ENCODE measurements at regions not wholly inside any gene's neighbourhood (a gene's known extent, or its start where the extent isn't known, plus 50 kb on each side); places are given as distances from the start of the nearest gene placed in this dataset.
"Not testable (repeated sequence)": the region's sequence is repeated elsewhere in the genome, so short reads cannot be mapped to it uniquely, and the experiment has no call there.

- DNase-seq (ENCODE audit: low spot score): peak; percentile 43
Observed at GRCh38 chr10:91003379-91003778, 82.5 kb upstream of the ANKRD1 start.

DNA sequence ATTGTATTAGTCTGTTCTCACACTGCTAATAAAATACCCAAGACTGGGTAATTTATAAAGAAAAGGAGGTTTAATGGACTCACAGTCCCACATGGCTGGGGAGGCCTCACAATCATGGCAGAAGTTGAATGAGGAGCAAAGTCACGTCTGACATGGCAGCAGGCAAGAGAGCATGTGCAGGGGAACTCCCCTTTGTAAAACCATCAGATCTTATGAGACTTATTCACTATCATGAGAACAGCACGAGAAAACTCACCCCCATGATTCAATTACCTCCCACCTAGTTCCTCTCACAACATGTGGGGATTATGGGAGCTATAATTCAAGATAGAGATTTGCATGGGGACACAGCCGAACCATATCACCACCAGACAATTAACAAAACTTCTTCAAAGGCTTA is 84.4 kb upstream of the ANKRD1 start:
- DNase-seq (ENCODE audit: low spot score): not testable (repeated sequence)

- DNase-seq (ENCODE audit: low spot score): peak; percentile 88
Observed at GRCh38 chr10:91006001-91006751, 85.3 kb upstream of the ANKRD1 start.

GRCh38 chr10:91006752-91007346 is 86.0 kb upstream of the ANKRD1 start:
- DNase-seq (ENCODE audit: low spot score): no peak

GRCh38 chr10:91007655-91008054 is 86.8 kb upstream of the ANKRD1 start:
- DNase-seq (ENCODE audit: low spot score): no peak

GRCh38 chr10:91009121-91009520 is 88.2 kb upstream of the ANKRD1 start:
- DNase-seq (ENCODE audit: low spot score): no peak

DNA sequence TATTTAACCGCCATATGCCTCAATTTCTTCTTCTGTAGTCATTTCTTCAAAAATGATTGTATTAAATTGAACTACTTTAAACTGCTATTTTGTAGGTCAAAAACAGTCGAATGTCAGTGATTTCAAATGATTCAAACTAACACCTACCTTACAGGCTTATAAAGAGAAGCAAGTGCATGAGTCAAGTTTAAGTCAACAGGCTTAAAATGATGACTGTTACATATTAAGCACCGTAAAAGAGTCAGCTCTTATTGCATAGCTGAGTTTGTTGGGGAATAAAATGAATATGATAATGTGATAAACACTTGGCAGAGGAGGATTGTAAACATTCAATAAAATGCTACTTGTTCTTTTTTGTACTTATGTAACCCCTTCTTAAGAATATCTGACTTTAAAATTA is 90.1 kb upstream of the ANKRD1 start:
- no peak for DNase-seq (ENCODE audit: low spot score)

- no peak for DNase-seq (ENCODE audit: low spot score)
Observed at GRCh38 chr10:91012502-91012901, 91.6 kb upstream of the ANKRD1 start.

DNA sequence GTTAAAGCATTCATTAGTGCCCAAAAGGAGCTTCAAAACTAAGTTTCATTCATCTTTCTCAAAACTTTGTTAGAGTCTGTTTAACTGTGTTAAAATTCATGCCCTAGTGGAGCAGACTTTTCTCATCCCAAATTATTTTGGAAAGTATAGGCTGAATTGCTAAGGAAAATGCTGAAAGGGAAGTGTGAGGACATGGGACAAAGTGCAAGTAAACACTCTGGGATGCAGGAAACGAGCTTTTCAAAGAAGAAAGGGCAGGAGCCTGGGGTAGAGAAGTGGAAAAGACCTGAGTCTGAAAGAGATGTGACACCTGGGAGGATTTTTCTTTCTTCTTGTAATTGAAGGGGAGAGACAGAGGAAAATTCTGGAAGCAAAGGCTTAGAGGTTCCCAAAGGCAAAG is 93.1 kb upstream of the ANKRD1 start:
- no peak for DNase-seq (ENCODE audit: low spot score)

DNA sequence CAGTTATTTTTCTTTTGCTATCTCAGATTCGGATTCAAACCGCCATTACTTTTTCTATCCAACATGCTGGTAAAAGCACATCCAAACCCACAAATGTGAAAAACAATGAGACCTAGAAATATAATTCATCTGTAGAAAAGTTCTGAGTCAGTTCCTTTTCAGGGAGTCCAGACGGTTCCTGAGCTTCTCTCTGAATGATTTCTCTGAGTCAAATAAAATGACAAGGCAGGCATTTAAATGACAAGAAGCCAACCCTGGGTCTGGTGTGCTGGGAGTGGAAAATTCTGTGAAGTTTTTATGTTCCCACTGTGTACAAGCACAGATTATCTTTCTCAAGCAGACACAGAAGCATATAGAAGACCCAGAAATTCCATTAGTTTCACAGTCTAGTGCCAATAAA is 96.3 kb upstream of the ANKRD1 start:
- DNase-seq (ENCODE audit: low spot score): no peak

- no peak for DNase-seq (ENCODE audit: low spot score)
Observed at GRCh38 chr10:91021901-91022300, 101.0 kb upstream of the ANKRD1 start.

- no peak for DNase-seq (ENCODE audit: low spot score)
Observed at GRCh38 chr10:91022390-91022789, 101.5 kb upstream of the ANKRD1 start.

- DNase-seq (ENCODE audit: low spot score): peak; percentile 91
Observed at GRCh38 chr10:91022924-91023699, 102.2 kb upstream of the ANKRD1 start.

DNA sequence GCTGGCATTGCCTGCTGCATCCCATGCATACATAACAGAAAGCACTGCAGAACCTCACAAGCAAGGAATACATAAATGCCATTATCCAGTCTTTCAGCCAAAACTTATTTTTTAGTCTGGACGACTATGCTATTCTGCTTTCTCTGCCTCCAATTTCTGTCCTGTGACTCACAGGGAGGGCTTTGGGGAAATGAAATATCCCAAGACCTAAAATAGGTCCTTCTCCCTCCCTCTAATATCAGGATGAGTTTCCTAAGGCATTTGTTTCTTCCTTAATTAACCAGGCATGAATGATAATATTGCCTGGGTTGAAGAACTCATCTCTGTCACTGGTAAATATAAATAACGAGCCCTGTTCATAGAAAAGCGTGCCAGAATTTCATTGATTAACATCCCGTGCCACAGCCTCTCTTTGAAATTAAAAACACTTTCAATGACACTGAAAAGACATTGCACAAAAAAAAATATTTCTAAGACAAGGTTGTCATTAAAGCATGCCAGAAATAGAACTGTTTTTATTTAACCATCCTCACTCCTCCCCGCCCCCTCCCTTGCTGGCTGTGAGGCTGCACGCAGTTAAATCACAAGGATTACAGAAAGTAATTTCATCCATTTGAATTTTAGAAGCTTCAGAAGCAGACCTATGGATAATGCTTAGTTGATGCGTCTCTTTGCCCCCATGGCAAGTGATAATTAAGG is 103.0 kb upstream of the ANKRD1 start:
- DNase-seq (ENCODE audit: low spot score): peak; percentile 23

GRCh38 chr10:91024541-91024940 is 103.7 kb upstream of the ANKRD1 start:
- DNase-seq (ENCODE audit: low spot score): no peak

GRCh38 chr10:91032611-91033206 is 111.8 kb upstream of the ANKRD1 start:
- no peak for DNase-seq (ENCODE audit: low spot score)

DNA sequence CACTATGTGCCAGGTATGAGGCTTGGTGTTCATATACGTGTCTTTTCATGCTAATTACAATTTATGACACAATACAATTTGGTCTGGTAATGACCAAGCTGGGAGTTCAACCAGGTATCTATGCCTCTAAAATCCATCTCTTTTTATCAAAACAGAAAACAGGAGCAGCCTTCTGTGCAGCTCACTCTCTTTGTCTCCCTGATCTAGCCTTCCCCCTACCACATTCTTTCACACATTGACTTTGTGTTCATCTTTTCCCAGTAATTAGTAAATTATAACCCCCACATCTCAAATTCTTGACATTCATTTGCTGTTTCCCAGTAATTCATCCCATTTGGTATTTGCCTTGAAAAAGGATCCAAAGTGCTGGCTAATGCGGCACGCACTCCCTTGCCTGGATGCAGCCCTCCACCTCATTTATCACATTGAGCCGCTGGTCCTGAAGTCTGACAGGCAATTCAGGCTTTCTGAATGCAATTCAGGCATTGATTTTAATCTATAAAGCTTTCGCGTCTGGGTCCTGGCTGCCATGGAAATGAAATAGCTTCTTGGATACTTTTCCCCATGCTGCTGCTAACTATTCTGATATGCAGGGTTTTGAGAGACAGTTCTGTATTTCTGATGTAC is 112.5 kb upstream of the ANKRD1 start:
- no peak for DNase-seq (ENCODE audit: low spot score)

DNA sequence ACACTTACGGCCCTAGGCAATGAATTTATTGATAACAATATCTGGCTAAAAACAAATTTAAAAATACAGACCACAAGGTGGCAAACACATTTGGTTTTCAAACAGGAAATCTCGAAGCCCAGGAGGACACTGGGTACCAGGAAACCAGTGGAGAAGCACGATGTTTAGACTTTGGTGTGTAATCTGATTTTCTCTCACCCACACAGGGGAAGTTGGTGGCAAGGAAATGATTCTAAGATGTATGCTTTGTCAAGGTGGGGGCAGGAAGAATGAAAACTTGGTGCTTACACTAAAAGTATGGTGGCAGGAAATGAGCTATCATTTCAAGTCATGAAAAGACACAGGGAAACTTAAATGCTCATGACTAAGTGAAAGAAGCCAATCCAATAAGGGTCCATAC is 113.2 kb upstream of the ANKRD1 start:
- DNase-seq (ENCODE audit: low spot score): no peak

DNA sequence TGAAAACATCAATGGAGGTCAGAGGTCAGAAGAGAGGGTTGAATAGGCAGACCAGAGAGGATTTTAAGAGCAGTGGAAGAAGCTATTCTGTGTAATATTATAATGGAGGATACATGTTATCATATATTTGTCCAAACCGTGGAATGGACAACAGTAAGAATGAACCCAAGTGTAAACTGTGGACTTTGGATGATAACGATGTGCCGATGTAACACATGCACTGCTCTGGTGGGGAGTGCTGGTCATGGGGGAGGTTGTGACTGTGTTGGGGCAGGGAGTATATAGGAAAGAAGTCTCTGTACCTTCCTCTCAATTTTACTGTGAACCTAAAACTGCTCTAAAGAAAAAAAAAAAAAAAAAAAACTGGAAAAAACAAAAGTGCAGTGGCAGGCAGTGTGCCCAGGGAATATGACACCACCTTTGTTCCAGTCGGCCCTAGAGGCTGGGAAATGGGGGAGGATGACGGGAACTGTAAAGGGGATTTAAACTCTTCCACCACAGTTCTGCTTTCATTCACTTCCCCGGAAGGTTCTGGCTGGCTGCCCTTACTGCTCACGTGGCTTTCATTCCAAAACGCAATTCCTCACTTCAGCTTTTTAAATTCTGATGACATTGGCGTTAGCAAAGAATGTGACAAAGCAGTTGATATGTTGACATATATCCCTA is 113.7 kb upstream of the ANKRD1 start:
- DNase-seq (ENCODE audit: low spot score): peak; percentile 47

GRCh38 chr10:91035650-91036292 is 114.9 kb upstream of the ANKRD1 start:
- no peak for DNase-seq (ENCODE audit: low spot score)
